Gastroesophageal sphincter (tissue), 4 donors: ENCODE measurements at regions not wholly inside any gene's neighbourhood (a gene's known extent, or its start where the extent isn't known, plus 50 kb on each side); places are given as distances from the start of the nearest gene placed in this dataset.
"Not testable (repeated sequence)": the region's sequence is repeated elsewhere in the genome, so short reads cannot be mapped to it uniquely, and the experiment has no call there.

Experiments
- ATAC-seq: fragments of 150-250 bp; one replicate; pipeline ENCODE4 v1.9.1; 2016; ENCODE audit warnings: mild to moderate bottlenecking, moderate library complexity
- H3K27ac ChIP-seq, 4 donors: fragments of 200-600 bp; sonication (generic) in 3 of 4; 1 replicate in 3 of 4; 2 replicates in 1 of 4; pipeline ENCODE4 v1.5.1; 2016 to 2019
- H3K27me3 ChIP-seq: fragments of 200-600 bp; sonication (generic); one replicate; pipeline ENCODE4 v1.5.1; 2019
- H3K36me3 ChIP-seq, 2 donors: fragments of 200-600 bp; sonication (generic); one replicate each; pipeline ENCODE4 v1.5.1; 2019; ENCODE audit warnings: control low read depth in 1 of 2
- H3K4me1 ChIP-seq, 3 donors: fragments of 200-600 bp; sonication (generic); 1 replicate in 2 of 3; 2 replicates in 1 of 3; pipeline ENCODE4 v1.5.1; 2016 to 2019; ENCODE audit warnings: control low read depth in 2 of 3
- H3K4me3 ChIP-seq, 2 donors: fragments of 200-600 bp; sonication (generic); one replicate each; pipeline ENCODE4 v1.5.1; 2019; ENCODE audit warnings: mild to moderate bottlenecking in 1 of 2, moderate library complexity in 1 of 2
- H3K9me3 ChIP-seq, 3 donors: fragments of 200-600 bp; sonication (generic); one replicate each; pipeline ENCODE4 v1.5.1; 2017 to 2019; ENCODE audit warnings: control low read depth in 2 of 3
- CTCF ChIP-seq, 4 experiments: fragments of 200-600 bp in 2 of 4; fragments of 450-650 bp in 2 of 4; sonication (generic) in 1 of 4; IDR thresholded peaks; one replicate each; pipeline ENCODE4 v1.5.1; 2017 to 2019; ENCODE audit warnings: antibody characterized with exemption in 4 of 4, mild to moderate bottlenecking in 2 of 4, moderate library complexity in 2 of 4
- EP300 ChIP-seq: sonication (generic); formaldehyde crosslinking; IDR thresholded peaks from one replicate; pipeline ENCODE4 v1.6.1; 2017; ENCODE audit warnings: antibody characterized with exemption, mild to moderate bottlenecking
- POLR2A ChIP-seq, 2 donors: fragments of 450-650 bp; IDR thresholded peaks; one replicate each; pipeline ENCODE4 v1.6.1; 2017; ENCODE audit warnings: antibody characterized with exemption in 2 of 2, mild to moderate bottlenecking in 2 of 2, moderate library complexity in 1 of 2
- POLR2AphosphoS5 ChIP-seq: sonication (generic); formaldehyde crosslinking; IDR thresholded peaks from one replicate; pipeline ENCODE4 v1.6.1; 2017; ENCODE audit warnings: antibody characterized with exemption
- WGBS, 2 donors: methylation state at CpG; one replicate each; pipeline ENCODE4 v1.1.5; 2018; ENCODE audit warnings: low coverage in 1 of 2; 5-methylcytosine and 5-hydroxymethylcytosine counted together

- ATAC-seq = no peak
- no peak overlapping the region for H3K27ac ChIP-seq
- TF ChIP-seq POLR2A (IDR thresholded peaks at IDR 0.05) = no peak
- no peak for TF ChIP-seq EP300
- TF ChIP-seq POLR2AphosphoS5 = no peak
- TF ChIP-seq CTCF (IDR thresholded peaks at IDR 0.05) = no peak
- no peak overlapping the region for H3K4me3 ChIP-seq
- 92 to 94% methylated on average over 1 of the region's 1 CpG for whole genome bisulfite sequencing, 2 donors
- peaks cover 0 to 13% (median 0%) of the 10 kb centered on the region in 3 donors for H3K9me3 ChIP-seq
- no peaks in the 10 kb centered on the region for H3K4me1 ChIP-seq
- no peaks in the 10 kb centered on the region for H3K27me3 ChIP-seq
- H3K36me3 ChIP-seq = no peaks in the 10 kb centered on the region
Observed at GRCh38 chr12:17284873-17285272, 678.9 kb upstream of the LMO3 start.

GRCh38 chr12:17283563-17283962 is 677.6 kb upstream of the LMO3 start:
- Histone ChIP-seq H3K27me3 (no peaks in the 10 kb centered on the region), H3K36me3 (no peaks in the 10 kb centered on the region), H3K9me3 (peaks cover 0 to 13% (median 0%) of the 10 kb centered on the region in 3 donors), H3K4me3 (no peak overlapping the region), H3K27ac (no peak overlapping the region), H3K4me1 (no peaks in the 10 kb centered on the region)
- TF ChIP-seq CTCF (IDR thresholded peaks at IDR 0.05) (no peak), POLR2AphosphoS5 (no peak), EP300 (no peak), POLR2A (IDR thresholded peaks at IDR 0.05) (no peak)
- 89 to 91% methylated on average over 4 to 9 of the region's 9 CpGs for WGBS, 2 donors
- no peak for ATAC-seq

GRCh38 chr12:17282169-17282568 is 676.2 kb upstream of the LMO3 start:
- ATAC-seq, H3K4me3 ChIP-seq, H3K27ac ChIP-seq, H3K4me1 ChIP-seq, H3K9me3 ChIP-seq, H3K36me3 ChIP-seq, H3K27me3 ChIP-seq: not testable (repeated sequence)

DNA sequence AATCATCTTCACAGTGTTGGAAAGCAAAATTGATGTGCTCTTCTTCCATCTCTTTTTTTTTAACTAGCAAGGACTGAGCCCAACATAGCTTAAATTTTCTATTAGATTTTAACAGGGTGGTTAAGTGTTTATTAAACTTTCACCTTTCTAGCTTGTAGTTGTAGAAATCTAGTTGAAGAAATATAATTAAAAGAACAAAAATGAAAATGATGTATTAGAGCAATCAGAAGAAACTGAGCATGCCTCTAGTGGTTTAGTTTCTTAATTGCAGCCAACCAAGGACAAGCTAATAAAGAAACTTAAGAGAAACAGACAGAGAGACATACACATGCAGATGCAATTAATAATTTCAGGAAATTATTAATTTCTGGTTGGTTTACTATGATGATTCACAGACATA is 673.0 kb upstream of the LMO3 start:
- Histone ChIP-seq H3K36me3 (no peaks in the 10 kb centered on the region), H3K27me3 (no peaks in the 10 kb centered on the region), H3K27ac (no peak overlapping the region), H3K9me3 (no peaks in the 10 kb centered on the region), H3K4me3 (no peak overlapping the region), H3K4me1 (no peaks in the 10 kb centered on the region)
- ATAC-seq = no peak
- TF ChIP-seq POLR2A (IDR thresholded peaks at IDR 0.05) = no peak
- TF ChIP-seq POLR2AphosphoS5 = no peak
- no peak for TF ChIP-seq EP300
- no peak for TF ChIP-seq CTCF (IDR thresholded peaks at IDR 0.05)

DNA sequence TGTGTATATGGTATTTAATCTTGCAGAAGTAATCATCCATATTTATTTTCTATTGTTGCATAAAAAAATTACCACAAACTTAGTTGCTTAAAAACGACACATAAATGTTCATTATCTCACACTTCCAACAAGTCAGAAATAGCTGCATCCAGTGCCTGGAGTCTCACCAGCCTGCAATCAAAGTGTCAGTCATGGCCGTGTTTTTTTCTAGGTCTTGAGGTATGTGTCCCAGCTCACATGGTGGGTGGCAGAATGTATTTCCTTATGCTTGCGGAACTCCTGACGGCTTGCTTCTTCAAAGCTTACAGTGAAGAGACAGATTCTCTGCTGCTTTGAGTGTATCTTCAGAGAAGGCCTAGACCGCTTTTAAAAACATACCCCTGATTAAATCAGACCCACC is 670.2 kb upstream of the LMO3 start:
- no peak overlapping the region for H3K4me3 ChIP-seq
- 89 to 90% methylated on average over 3 to 4 of the region's 5 CpGs for WGBS, 2 donors
- H3K27me3 ChIP-seq = no peaks in the 10 kb centered on the region
- no peaks in the 10 kb centered on the region for H3K9me3 ChIP-seq
- H3K27ac ChIP-seq = no peak overlapping the region
- TF ChIP-seq EP300 (no peak), CTCF (IDR thresholded peaks at IDR 0.05) (no peak), POLR2A (IDR thresholded peaks at IDR 0.05) (no peak), POLR2AphosphoS5 (no peak)
- no peaks in the 10 kb centered on the region for H3K4me1 ChIP-seq
- no peak for ATAC-seq
- no peaks in the 10 kb centered on the region for H3K36me3 ChIP-seq

DNA sequence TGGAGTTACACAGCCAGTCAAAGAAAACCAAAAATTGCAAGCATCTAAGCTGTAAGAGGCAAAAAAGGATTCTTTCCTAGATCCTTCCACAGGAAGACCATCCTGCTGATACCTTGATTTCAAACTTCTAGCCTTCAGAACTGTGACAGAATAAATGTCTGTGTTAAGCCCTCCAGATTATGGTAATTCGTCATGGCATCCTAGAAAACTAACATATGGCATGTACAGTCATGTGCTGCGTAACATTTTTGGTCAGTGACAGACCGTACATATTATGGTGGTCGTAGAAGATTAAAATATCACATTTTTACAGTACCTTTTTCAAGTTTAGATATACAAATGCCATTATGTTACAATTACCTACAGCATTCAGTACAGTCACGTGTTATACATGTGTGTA is 660.9 kb upstream of the LMO3 start:
- Histone ChIP-seq H3K27ac (no peak overlapping the region), H3K9me3 (no peaks in the 10 kb centered on the region), H3K27me3 (no peaks in the 10 kb centered on the region), H3K36me3 (no peaks in the 10 kb centered on the region), H3K4me3 (no peak overlapping the region), H3K4me1 (no peaks in the 10 kb centered on the region)
- 74 to 82% methylated on average over 5 of the region's 5 CpGs for WGBS, 2 donors
- ATAC-seq = no peak
- TF ChIP-seq POLR2A (IDR thresholded peaks at IDR 0.05) (no peak), CTCF (IDR thresholded peaks at IDR 0.05) (no peak), EP300 (no peak), POLR2AphosphoS5 (no peak)
